Loucy (cell line): ENCODE measurements at regions not wholly inside any gene's neighbourhood (a gene's known extent, or its start where the extent isn't known, plus 50 kb on each side); places are given as distances from the start of the nearest gene placed in this dataset.
A peak's percentile ranks its signal among the peaks of the same experiment; 100 is the strongest.

Experiments used
- H2AFZ ChIP-seq: fragments of 200-600 bp; sonication (generic); 2 replicates; pipeline ENCODE4 v1.6.0; 2016; ENCODE audit warnings: antibody characterized with exemption, mild to moderate bottlenecking, low read length, moderate library complexity
- H3F3A ChIP-seq: fragments of 200-600 bp; 2 replicates; pipeline ENCODE4 v1.6.0; 2016; ENCODE audit warnings: antibody characterized with exemption, low read depth, mild to moderate bottlenecking
- H3K27me3 ChIP-seq: fragments of 200-600 bp; sonication (generic); 2 replicates; pipeline ENCODE4 v1.6.1; 2014; ENCODE audit warnings: low read length, mild to moderate bottlenecking; ENCODE audit not compliant: insufficient read depth, poor library complexity, severe bottlenecking
- H3K36me3 ChIP-seq: fragments of 200-600 bp; sonication (generic); 2 replicates; pipeline ENCODE4 v1.6.1; 2016; ENCODE audit warnings: low read length; ENCODE audit not compliant: insufficient read depth
- H3K4me1 ChIP-seq: fragments of 200-600 bp; sonication (generic); 2 replicates; pipeline ENCODE4 v1.5.1; 2014; ENCODE audit warnings: low read length, mild to moderate bottlenecking; ENCODE audit not compliant: insufficient read depth, poor library complexity, severe bottlenecking
- H3K4me2 ChIP-seq: fragments of 200-600 bp; sonication (generic); 2 replicates; pipeline ENCODE4 v1.6.0; 2014; ENCODE audit warnings: antibody characterized with exemption, low read length, low read depth, mild to moderate bottlenecking; ENCODE audit not compliant: poor library complexity, severe bottlenecking
- H3K4me3 ChIP-seq: fragments of 200-600 bp; sonication (generic); 2 replicates; pipeline ENCODE4 v1.5.1; 2014; ENCODE audit warnings: low read length, mild to moderate bottlenecking, mixed read lengths; ENCODE audit not compliant: poor library complexity, severe bottlenecking
- H3K79me2 ChIP-seq: fragments of 200-600 bp; sonication (generic); 2 replicates; pipeline ENCODE4 v1.6.1; 2014; ENCODE audit warnings: low read length; ENCODE audit not compliant: insufficient read depth
- H3K9ac ChIP-seq: fragments of 200-600 bp; sonication (generic); 2 replicates; pipeline ENCODE4 v1.6.0; 2014; ENCODE audit warnings: mild to moderate bottlenecking, low read depth, low read length, moderate library complexity; ENCODE audit not compliant: poor library complexity, severe bottlenecking
- H3K9me2 ChIP-seq: fragments of 200-600 bp; sonication (generic); replicated peaks from 2 replicates; pipeline ENCODE4 v1.6.1; 2016; ENCODE audit warnings: low read depth, low read length, mixed read lengths
- H3K9me3 ChIP-seq: fragments of 200-600 bp; sonication (generic); 2 replicates; pipeline ENCODE4 v1.6.1; 2014; ENCODE audit warnings: mild to moderate bottlenecking, antibody characterized with exemption, low read length, low read depth; ENCODE audit not compliant: insufficient read depth
- H4K20me1 ChIP-seq: fragments of 200-600 bp; sonication (generic); 2 replicates; pipeline ENCODE4 v1.6.0; 2014; ENCODE audit warnings: antibody characterized with exemption, low read length, mild to moderate bottlenecking; ENCODE audit not compliant: insufficient read depth, poor library complexity, severe bottlenecking
- EZH2phosphoT487 ChIP-seq: fragments of 200-600 bp; IDR thresholded peaks from 2 replicates; pipeline ENCODE4 v1.6.1; 2018; ENCODE audit warnings: antibody characterized with exemption, mild to moderate bottlenecking, moderate library complexity, borderline replicate concordance
- TF ChIP-seq, protein P1 (sequence below): fragments of 200-600 bp; sonication (generic); conservative IDR thresholded peaks from 2 replicates; pipeline ENCODE4 v1.5.1; 2014; ENCODE audit warnings: mild to moderate bottlenecking, antibody characterized with exemption, low read length

DNA sequence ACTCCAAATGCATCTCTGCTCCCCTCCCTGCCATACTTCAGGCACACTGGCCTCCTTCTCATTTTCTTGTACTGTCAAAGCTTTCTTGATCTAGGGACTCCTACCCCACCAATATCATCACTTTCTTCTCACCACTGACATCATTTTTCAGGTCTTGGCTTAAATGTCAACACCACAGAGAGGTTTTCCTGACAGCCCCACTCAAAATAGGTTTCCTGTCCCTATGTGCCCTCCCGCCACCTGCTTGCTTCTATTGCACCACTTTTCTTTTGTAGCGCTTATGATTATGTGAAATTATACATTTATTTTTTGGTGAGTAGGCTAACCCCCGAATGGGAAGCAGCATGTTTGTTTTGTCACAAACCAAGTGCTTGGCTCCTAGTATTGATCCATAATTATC, 164.6 kb downstream of the NDFIP2 start:
- no peaks in the 10 kb centered on the region for H3K27me3 ChIP-seq
- H3F3A ChIP-seq, result no peaks in the 10 kb centered on the region
- no peaks in the 10 kb centered on the region for H4K20me1 ChIP-seq
- H3K9ac ChIP-seq, result no peak overlapping the region
- no peak overlapping the region for H3K4me3 ChIP-seq
- no peak overlapping the region for H2AFZ ChIP-seq
- H3K36me3 ChIP-seq, result no peaks in the 10 kb centered on the region
- H3K9me3 ChIP-seq, result no peaks in the 10 kb centered on the region
- H3K9me2 ChIP-seq, result no peaks in the 10 kb centered on the region
- TF ChIP-seq EZH2phosphoT487, result no peak
- TF ChIP-seq, protein P1, sequence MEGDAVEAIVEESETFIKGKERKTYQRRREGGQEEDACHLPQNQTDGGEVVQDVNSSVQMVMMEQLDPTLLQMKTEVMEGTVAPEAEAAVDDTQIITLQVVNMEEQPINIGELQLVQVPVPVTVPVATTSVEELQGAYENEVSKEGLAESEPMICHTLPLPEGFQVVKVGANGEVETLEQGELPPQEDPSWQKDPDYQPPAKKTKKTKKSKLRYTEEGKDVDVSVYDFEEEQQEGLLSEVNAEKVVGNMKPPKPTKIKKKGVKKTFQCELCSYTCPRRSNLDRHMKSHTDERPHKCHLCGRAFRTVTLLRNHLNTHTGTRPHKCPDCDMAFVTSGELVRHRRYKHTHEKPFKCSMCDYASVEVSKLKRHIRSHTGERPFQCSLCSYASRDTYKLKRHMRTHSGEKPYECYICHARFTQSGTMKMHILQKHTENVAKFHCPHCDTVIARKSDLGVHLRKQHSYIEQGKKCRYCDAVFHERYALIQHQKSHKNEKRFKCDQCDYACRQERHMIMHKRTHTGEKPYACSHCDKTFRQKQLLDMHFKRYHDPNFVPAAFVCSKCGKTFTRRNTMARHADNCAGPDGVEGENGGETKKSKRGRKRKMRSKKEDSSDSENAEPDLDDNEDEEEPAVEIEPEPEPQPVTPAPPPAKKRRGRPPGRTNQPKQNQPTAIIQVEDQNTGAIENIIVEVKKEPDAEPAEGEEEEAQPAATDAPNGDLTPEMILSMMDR, result no peak
- H3K4me1 ChIP-seq, result peaks cover 28% of the 10 kb centered on the region
- no peaks in the 10 kb centered on the region for H3K79me2 ChIP-seq
- H3K4me2 ChIP-seq, result no peak overlapping the region

DNA sequence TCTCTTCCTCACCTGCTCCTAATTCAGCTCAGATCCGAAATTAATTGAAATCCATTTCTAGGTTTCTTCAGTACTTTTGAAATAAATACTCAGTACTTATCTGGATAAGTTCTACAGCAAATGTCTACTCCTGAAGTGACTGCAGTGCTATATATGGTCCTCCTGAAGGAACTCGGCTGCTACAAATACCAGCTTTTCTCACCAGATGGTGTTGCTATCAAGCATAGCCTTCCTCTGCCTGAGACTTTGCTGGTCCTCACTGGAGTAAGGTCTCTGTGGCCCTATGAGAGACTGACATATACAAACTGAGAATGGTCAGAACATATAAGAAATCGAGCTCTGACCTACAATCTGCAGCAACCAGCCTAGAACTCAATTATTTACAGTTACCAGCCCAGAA, 161.6 kb downstream of the NDFIP2 start:
- no peaks in the 10 kb centered on the region for H3F3A ChIP-seq
- no peak overlapping the region for H3K4me3 ChIP-seq
- H3K9ac ChIP-seq, result no peak overlapping the region
- H3K4me2 ChIP-seq, result no peak overlapping the region
- H3K4me1 ChIP-seq, result peaks cover 19% of the 10 kb centered on the region
- H2AFZ ChIP-seq, result 0 out of 2 replicates have a peak overlapping the region, but pooled peaks have one; percentile 15
- no peaks in the 10 kb centered on the region for H3K79me2 ChIP-seq
- no peaks in the 10 kb centered on the region for H3K9me2 ChIP-seq
- H3K36me3 ChIP-seq, result no peaks in the 10 kb centered on the region
- TF ChIP-seq EZH2phosphoT487, result no peak
- TF ChIP-seq, protein P1, result peak; percentile 15
- H3K27me3 ChIP-seq, result no peaks in the 10 kb centered on the region
- H4K20me1 ChIP-seq, result no peaks in the 10 kb centered on the region
- H3K9me3 ChIP-seq, result 0 out of 2 replicates have a peak, but pooled peaks cover 4% of the 10 kb centered on the region

DNA sequence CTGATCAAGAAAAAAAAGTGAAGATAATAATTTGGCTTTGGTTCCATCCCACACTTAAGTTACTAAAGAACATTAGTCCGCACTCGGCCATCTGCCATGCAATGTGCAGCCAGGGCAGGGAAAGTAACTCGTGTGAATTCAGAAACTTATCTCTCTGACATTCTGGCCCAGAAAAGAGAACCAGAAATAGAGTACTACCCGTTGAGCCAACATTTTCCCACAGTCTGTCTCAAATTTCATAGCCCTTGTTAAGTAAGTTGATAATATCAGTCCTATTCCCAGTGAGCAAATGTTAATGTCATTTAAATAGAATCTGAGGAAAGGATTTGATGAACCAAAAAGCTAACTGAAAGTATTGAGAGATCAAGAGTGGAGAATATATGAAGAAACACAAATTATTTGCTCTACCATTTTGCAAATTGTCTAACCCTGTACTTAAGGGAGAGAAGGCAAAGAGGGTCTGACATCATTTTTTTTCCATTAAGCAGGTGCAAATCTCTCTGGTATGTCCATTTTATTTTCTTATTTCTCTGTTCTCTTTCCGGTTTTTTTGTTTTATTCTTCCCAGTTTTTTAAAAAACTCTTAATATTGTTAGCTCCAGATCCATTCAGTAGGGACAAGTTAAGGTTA, 156.3 kb downstream of the NDFIP2 start:
- Histone ChIP-seq H3K9me2 (no peaks in the 10 kb centered on the region), H3K9me3 (0 out of 2 replicates have a peak, but pooled peaks cover 4% of the 10 kb centered on the region), H4K20me1 (no peaks in the 10 kb centered on the region), H3K36me3 (no peaks in the 10 kb centered on the region), H3K4me2 (no peak overlapping the region), H3K4me1 (no peaks in the 10 kb centered on the region), H3F3A (no peaks in the 10 kb centered on the region), H2AFZ (no peak overlapping the region), H3K4me3 (no peak overlapping the region), H3K9ac (no peak overlapping the region), H3K79me2 (no peaks in the 10 kb centered on the region), H3K27me3 (no peaks in the 10 kb centered on the region)
- TF ChIP-seq, protein P1, result no peak
- TF ChIP-seq EZH2phosphoT487, result no peak
